ENCODE measurements at regions not wholly inside any gene's neighbourhood (a gene's known extent, or its start where the extent isn't known, plus 50 kb on each side); places are given as distances from the start of the nearest gene placed in this dataset.

DNA sequence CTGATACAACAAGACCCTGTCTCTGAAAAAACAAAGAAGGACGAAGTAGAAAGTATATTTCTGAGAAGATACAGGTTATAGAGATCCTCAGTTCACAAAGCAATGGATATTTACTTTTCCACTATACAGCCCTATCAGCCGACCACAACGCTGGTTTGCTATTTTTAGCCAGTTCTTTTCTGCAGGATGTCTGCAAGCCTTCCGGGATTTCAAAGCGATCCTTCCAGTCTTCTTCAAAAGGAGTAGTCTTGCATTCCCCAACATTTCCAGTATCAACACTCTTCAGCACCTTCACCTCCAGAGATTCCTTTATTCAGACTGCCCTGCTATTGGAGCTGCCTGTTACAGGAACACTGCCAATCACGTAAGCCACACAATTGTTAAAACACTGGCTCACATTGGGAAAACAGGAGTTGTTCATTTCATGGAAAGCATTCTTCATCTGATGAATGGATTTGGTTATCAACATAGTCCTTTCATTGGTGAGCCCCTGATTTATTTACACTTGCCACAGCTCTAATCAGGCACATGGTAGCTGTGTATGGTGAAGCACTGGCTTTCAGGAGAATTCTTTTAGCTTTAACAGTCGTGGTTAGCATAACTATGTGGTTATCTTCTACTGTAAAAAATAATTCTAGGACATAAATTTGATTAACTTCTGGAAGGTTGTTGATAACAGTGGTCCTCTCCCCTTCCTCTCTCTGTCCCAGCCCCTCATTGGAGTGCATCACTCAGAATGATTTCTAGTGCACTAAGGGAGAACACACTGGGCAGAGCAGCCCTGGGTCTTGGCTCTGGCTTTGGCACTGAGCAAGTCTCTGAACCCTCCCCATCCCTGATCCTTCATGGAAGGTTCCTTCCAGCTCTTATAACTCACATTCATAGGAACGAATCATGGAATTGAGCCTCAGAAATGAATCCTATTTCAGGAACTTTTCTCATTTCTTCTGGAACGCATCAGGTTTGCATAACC is 109.9 kb upstream of the SORBS2 start:
- TF ChIP-seq EZH2phosphoT487 (IDR thresholded peaks at IDR 0.05) (no peak), CTCF (IDR thresholded peaks at IDR 0.05) (no peak), EZH2 (IDR thresholded peaks at IDR 0.05) (no peak)
- Mint-ChIP-seq H3K4me3 (no peak overlapping the region), H3K27ac (no peak overlapping the region), H3K27me3 (ENCODE audit: insufficient read depth, low read depth) (peaks cover 7% of the 10 kb centered on the region), H3K9me3 (peaks cover 7% of the 10 kb centered on the region), H3K4me1 (peaks cover 7% of the 10 kb centered on the region), H3K36me3 (peaks cover 5% of the 10 kb centered on the region)
- Histone ChIP-seq H3K27ac (no peak overlapping the region), H4K20me1 (ENCODE audit: low read depth) (no peaks in the 10 kb centered on the region), H3K9ac (no peak overlapping the region), H2AFZ (replicated peaks) (no peak overlapping the region), H3K9me3 (ENCODE audit: low read depth) (no peaks in the 10 kb centered on the region), H3K4me3 (no peak overlapping the region), H3K36me3 (no peaks in the 10 kb centered on the region), H3K27me3 (no peaks in the 10 kb centered on the region), H3K4me1 (peaks cover 15% of the 10 kb centered on the region), H3K4me2 (no peak overlapping the region), H3F3A (ENCODE audit: low read depth) (peaks cover 5% of the 10 kb centered on the region), H3K79me2 (ENCODE audit: low read depth) (no peaks in the 10 kb centered on the region)
- DNase-seq (ENCODE audit: low spot score), result no peak

- no peaks in the 10 kb centered on the region for H3K36me3 ChIP-seq
- H4K20me1 ChIP-seq (ENCODE audit: low read depth), result no peaks in the 10 kb centered on the region
- H3F3A ChIP-seq (ENCODE audit: low read depth), result peaks cover 5% of the 10 kb centered on the region
- peaks cover 7% of the 10 kb centered on the region for H3K9me3 Mint-ChIP-seq
- no peaks in the 10 kb centered on the region for H3K27me3 ChIP-seq
- no peaks in the 10 kb centered on the region for H3K9me3 ChIP-seq (ENCODE audit: low read depth)
- H3K4me1 ChIP-seq, result peaks cover 15% of the 10 kb centered on the region
- no peak overlapping the region for H3K27ac Mint-ChIP-seq
- peaks cover 5% of the 10 kb centered on the region for H3K27me3 Mint-ChIP-seq (ENCODE audit: insufficient read depth, low read depth)
- no peak overlapping the region for H3K9ac ChIP-seq
- no peak overlapping the region for H3K4me2 ChIP-seq
- no peaks in the 10 kb centered on the region for H3K79me2 ChIP-seq (ENCODE audit: low read depth)
- DNase-seq (ENCODE audit: low spot score), result no peak
- H3K27ac ChIP-seq, result no peak overlapping the region
- no peak overlapping the region for H2AFZ ChIP-seq (replicated peaks)
- H3K4me3 Mint-ChIP-seq, result no peak overlapping the region
- TF ChIP-seq EZH2 (IDR thresholded peaks at IDR 0.05) (no peak), EZH2phosphoT487 (IDR thresholded peaks at IDR 0.05) (no peak), CTCF (IDR thresholded peaks at IDR 0.05) (no peak)
- peaks cover 5% of the 10 kb centered on the region for H3K36me3 Mint-ChIP-seq
- H3K4me1 Mint-ChIP-seq, result peaks cover 7% of the 10 kb centered on the region
- no peak overlapping the region for H3K4me3 ChIP-seq
These were observed 112.6 kb upstream of the SORBS2 start for GRCh38 chr4:185924458-185925044.

- peaks cover 5% of the 10 kb centered on the region for H3K36me3 Mint-ChIP-seq
These were observed 113.9 kb upstream of the SORBS2 start for GRCh38 chr4:185925910-185926360.

More at GRCh38 chr4:185925910-185926360, 113.9 kb upstream of the SORBS2 start:
- Histone ChIP-seq H3F3A (ENCODE audit: low read depth) (peaks cover 5% of the 10 kb centered on the region), H3K79me2 (ENCODE audit: low read depth) (no peaks in the 10 kb centered on the region), H3K4me2 (no peak overlapping the region), H3K27me3 (no peaks in the 10 kb centered on the region), H3K27ac (no peak overlapping the region), H3K4me3 (no peak overlapping the region), H3K4me1 (peaks cover 15% of the 10 kb centered on the region), H3K9me3 (ENCODE audit: low read depth) (no peaks in the 10 kb centered on the region), H4K20me1 (ENCODE audit: low read depth) (no peaks in the 10 kb centered on the region), H2AFZ (replicated peaks) (peak overlapping the region; percentile 61), H3K9ac (no peak overlapping the region), H3K36me3 (no peaks in the 10 kb centered on the region)
- Mint-ChIP-seq H3K4me3 (no peak overlapping the region), H3K27me3 (ENCODE audit: insufficient read depth, low read depth) (peaks cover 5% of the 10 kb centered on the region), H3K27ac (no peak overlapping the region), H3K4me1 (peaks cover 7% of the 10 kb centered on the region), H3K9me3 (peaks cover 7% of the 10 kb centered on the region)
- DNase-seq (ENCODE audit: low spot score), result peak; percentile 47
- TF ChIP-seq EZH2phosphoT487 (IDR thresholded peaks at IDR 0.05) (no peak), CTCF (IDR thresholded peaks at IDR 0.05) (no peak), EZH2 (IDR thresholded peaks at IDR 0.05) (no peak)

All from neural progenitor cell (in vitro differentiated cells).